HFFc6 (cell line): ENCODE measurements at regions not wholly inside any gene's neighbourhood (a gene's known extent, or its start where the extent isn't known, plus 50 kb on each side); places are given as distances from the start of the nearest gene placed in this dataset.

Experiments used
- DNase-seq: peaks from one replicate; pipeline ENCODE4 v3.0.0-alpha.2; 2018
- H3K27ac Mint-ChIP-seq: 2 replicates; pipeline ENCODE4 v1.8.0; 2020; ENCODE audit warnings: mild to moderate bottlenecking, mixed read lengths
- H3K27me3 Mint-ChIP-seq: 2 replicates; pipeline ENCODE4 v1.8.0; 2021; ENCODE audit warnings: mild to moderate bottlenecking, moderate library complexity, mixed read lengths; ENCODE audit not compliant: insufficient read depth
- H3K36me3 Mint-ChIP-seq: 2 replicates; pipeline ENCODE4 v1.8.0; 2021; ENCODE audit warnings: low read depth, mixed read lengths
- H3K4me1 Mint-ChIP-seq: 2 replicates; pipeline ENCODE4 v1.8.0; 2020; ENCODE audit warnings: low read depth, mixed read lengths
- H3K4me3 Mint-ChIP-seq: 2 replicates; pipeline ENCODE4 v1.8.0; 2020; ENCODE audit warnings: mild to moderate bottlenecking, moderate library complexity, mixed read lengths
- H3K9me3 Mint-ChIP-seq: 2 replicates; pipeline ENCODE4 v1.8.0; 2020; ENCODE audit warnings: mild to moderate bottlenecking, mixed read lengths
- TF ChIP-seq, protein P1 (sequence below): fragments of 200-600 bp; sonication (generic); IDR thresholded peaks from 2 replicates; pipeline ENCODE4 v1.5.0; 2021; ENCODE audit warnings: antibody characterized with exemption, mild to moderate bottlenecking

DNA sequence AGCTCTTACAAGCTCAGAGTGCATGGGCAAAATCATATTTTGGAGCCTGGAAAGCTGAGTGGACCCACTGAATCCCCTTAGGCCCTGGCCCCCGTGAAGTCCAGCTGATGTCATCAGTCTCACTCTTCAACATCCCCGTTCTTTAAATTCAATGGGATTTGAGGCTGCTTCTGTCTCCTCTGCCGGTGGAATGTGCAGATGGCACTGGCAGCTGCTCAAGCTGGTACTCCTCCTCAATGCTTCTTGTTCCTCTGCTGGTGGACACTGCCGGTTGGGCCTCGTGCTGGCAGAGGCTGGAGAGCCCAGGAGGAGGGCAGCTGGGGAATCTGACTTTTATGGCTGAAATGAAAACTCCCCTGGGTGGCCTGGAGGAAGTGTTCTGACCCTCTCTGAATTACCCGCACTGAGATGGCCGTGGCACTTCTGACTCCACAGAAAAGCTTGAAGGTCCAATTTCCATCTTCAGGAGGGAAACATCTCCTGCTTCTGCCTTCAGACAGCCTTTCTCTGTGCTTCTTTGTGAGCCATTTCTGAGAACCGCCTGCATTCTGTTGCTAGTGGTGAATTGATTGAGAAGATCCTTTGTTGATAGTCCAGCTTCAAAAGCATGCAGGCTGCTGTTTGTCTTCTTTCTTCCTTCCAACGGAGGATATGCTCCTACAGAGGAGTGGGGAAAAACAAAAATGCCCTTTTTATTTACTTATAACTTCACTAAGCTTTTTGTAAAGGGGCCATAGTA lies 298.9 kb downstream of the TMEM38B start:
- Mint-ChIP-seq H3K9me3 (peaks cover 44% of the 10 kb centered on the region), H3K27ac (no peak overlapping the region), H3K4me1 (no peaks in the 10 kb centered on the region), H3K4me3 (no peak overlapping the region), H3K27me3 (no peaks in the 10 kb centered on the region), H3K36me3 (no peaks in the 10 kb centered on the region)
- TF ChIP-seq, protein P1, sequence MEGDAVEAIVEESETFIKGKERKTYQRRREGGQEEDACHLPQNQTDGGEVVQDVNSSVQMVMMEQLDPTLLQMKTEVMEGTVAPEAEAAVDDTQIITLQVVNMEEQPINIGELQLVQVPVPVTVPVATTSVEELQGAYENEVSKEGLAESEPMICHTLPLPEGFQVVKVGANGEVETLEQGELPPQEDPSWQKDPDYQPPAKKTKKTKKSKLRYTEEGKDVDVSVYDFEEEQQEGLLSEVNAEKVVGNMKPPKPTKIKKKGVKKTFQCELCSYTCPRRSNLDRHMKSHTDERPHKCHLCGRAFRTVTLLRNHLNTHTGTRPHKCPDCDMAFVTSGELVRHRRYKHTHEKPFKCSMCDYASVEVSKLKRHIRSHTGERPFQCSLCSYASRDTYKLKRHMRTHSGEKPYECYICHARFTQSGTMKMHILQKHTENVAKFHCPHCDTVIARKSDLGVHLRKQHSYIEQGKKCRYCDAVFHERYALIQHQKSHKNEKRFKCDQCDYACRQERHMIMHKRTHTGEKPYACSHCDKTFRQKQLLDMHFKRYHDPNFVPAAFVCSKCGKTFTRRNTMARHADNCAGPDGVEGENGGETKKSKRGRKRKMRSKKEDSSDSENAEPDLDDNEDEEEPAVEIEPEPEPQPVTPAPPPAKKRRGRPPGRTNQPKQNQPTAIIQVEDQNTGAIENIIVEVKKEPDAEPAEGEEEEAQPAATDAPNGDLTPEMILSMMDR: no peak
- no peak for DNase-seq

DNA sequence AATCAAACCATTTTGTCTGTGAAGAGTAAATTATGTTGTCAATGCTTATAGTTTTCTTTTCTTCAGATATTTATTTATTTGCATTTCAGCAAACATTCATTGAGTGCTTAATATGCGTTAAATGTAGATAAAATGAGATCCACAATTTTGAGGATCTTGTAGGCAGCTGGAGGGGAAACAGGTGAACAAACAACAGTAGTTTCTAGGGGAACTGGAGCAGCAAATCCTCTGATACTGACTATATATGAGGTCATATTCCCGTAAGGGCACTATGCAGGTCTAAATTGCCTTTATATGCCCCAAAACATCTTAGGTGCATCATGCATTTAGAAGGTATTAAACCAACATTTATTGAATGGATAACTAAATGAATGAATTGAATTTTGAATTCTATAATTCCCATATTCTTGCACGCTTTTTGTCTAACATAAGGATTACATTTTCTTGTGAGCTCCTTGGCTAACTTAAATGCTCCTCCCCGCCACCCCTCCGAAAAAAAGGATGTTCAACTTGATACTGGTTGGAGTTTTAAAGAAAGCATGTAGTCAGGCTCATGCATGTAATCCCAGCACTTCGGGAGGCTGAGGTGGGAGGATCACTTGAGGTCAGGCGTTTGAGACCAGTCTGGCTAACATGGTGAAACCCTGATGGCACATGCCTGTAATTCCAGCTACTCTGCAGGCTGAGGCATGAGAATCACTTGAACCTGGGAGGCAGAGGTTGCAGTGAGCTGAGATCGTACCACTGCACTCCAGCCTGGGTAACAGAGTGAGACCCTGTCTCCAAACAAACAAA lies 299.8 kb downstream of the TMEM38B start:
- H3K4me3 Mint-ChIP-seq: no peak overlapping the region
- no peaks in the 10 kb centered on the region for H3K27me3 Mint-ChIP-seq
- TF ChIP-seq, protein P1: no peak
- peaks cover 42% of the 10 kb centered on the region for H3K9me3 Mint-ChIP-seq
- H3K4me1 Mint-ChIP-seq: no peaks in the 10 kb centered on the region
- DNase-seq: no peak
- H3K36me3 Mint-ChIP-seq: no peaks in the 10 kb centered on the region
- no peak overlapping the region for H3K27ac Mint-ChIP-seq

DNA sequence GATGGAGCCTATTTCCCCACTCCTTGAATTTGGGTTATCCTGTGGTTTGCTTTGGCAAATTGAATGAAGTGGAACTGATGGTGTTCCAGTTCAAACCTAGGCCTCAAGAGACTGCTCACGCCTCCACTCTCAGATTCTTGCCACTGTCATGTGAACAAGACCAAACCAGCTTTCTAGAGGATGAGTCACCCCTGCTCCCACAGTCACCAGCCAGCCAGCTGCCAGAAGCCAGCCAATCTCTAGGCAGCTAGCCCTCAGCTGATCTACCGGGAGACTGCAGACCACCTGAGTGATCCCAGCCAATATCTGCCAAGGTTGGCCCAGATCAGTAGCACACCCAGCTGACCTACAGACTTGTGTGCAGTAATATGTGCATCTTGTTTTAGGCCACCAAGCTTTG lies 300.6 kb downstream of the TMEM38B start:
- no peaks in the 10 kb centered on the region for H3K36me3 Mint-ChIP-seq
- H3K27ac Mint-ChIP-seq: no peak overlapping the region
- peaks cover 42% of the 10 kb centered on the region for H3K9me3 Mint-ChIP-seq
- no peak for DNase-seq
- no peaks in the 10 kb centered on the region for H3K27me3 Mint-ChIP-seq
- H3K4me1 Mint-ChIP-seq: no peaks in the 10 kb centered on the region
- TF ChIP-seq, protein P1: no peak
- H3K4me3 Mint-ChIP-seq: no peak overlapping the region

DNA sequence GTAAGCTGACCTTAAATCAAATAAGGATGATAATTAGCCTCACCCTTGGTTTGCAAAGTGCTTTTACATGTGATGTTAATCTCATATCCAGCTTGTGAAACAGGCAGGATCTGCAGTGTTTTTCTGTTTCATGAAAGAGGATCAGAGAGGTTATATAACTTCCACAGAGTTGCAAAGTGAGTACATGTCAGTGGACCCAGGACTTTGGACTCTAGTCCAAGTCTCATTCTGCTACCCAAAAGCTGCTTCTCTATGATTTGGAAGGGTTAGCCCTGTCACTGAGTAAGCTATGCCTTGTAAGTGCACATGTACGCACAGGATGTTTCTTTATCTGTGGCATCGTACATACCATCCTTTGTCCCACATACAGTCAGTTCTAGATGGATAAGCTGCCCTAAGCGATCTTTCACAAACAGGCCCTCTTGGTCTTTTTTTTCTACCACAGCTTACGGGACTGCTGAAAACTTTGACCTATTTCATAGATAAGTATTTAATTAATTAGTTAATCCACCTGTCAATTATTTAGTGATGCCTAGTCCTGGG lies 322.9 kb downstream of the TMEM38B start:
- H3K4me3 Mint-ChIP-seq: no peak overlapping the region
- TF ChIP-seq, protein P1: no peak
- peaks cover 57% of the 10 kb centered on the region for H3K9me3 Mint-ChIP-seq
- H3K36me3 Mint-ChIP-seq: no peaks in the 10 kb centered on the region
- no peak for DNase-seq
- H3K4me1 Mint-ChIP-seq: no peaks in the 10 kb centered on the region
- H3K27ac Mint-ChIP-seq: no peak overlapping the region
- H3K27me3 Mint-ChIP-seq: no peaks in the 10 kb centered on the region; the same call in 1 of the 2 replicates

DNA sequence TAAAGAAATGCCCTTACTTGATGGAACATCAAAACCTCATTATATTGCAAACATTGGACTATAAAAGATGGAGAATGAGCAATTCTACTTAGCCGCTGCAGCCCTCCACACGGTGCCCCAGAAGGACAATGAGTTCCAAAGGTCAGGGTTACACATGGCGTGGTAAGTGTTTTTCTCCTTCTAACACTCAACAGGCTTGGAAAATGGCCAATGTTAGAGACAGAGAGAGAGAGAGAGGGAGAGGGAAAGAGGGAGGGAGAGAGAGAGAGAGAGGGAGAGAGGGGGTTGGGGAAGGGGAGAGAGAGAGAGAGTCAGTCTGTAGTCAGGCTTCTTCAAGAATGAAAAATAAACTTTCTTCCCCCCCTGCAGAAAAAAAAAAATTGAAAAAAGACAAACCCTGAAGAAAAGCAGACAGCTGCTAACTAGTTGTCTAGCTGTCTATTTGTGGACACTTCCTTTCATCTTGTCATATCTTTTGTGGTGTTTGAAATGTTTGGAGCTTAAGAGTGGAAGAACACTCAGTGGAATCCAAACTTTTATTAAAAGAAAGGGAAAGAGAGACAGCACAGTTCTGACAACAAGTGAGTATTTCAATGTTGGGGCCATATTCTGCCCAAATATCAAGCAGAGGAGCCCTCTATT lies 324.8 kb downstream of the TMEM38B start:
- TF ChIP-seq, protein P1: no peak
- Mint-ChIP-seq H3K36me3 (no peaks in the 10 kb centered on the region), H3K4me1 (no peaks in the 10 kb centered on the region), H3K27me3 (no peaks in the 10 kb centered on the region; the same call in 1 of the 2 replicates), H3K27ac (no peak overlapping the region), H3K4me3 (no peak overlapping the region), H3K9me3 (peaks cover 52% of the 10 kb centered on the region)
- no peak for DNase-seq
